Prostate gland (tissue), 2 donors: ENCODE measurements at regions not wholly inside any gene's neighbourhood (a gene's known extent, or its start where the extent isn't known, plus 50 kb on each side); places are given as distances from the start of the nearest gene placed in this dataset.
A peak's percentile ranks its signal among the peaks of the same experiment; 100 is the strongest.

Experiments
- DNase-seq: peaks from one replicate; pipeline ENCODE4 v3.0.0-alpha.2; 2019; ENCODE audit warnings: low spot score
- H3K27ac ChIP-seq, 2 donors: fragments of 200-600 bp; sonication (generic); 2 replicates each; pipeline ENCODE4 v1.5.1; 2017 to 2019
- H3K27me3 ChIP-seq: fragments of 200-600 bp; sonication (generic); replicated peaks from 2 replicates; pipeline ENCODE4 v1.5.1; 2019; ENCODE audit not compliant: insufficient read depth
- H3K36me3 ChIP-seq, 2 donors: fragments of 200-600 bp; sonication (generic); 1 replicate in 1 of 2; 2 replicates in 1 of 2; pipeline versions ENCODE4 v1.5.1 to v1.8.1; 2017 to 2019
- H3K4me1 ChIP-seq: fragments of 200-600 bp; sonication (generic); replicated peaks from 2 replicates; pipeline ENCODE4 v1.5.1; 2019
- H3K4me3 ChIP-seq, 2 donors: fragments of 200-600 bp; sonication (generic); 2 replicates each; pipeline ENCODE4 v1.5.1; 2017 to 2019
- H3K9me3 ChIP-seq: fragments of 200-600 bp; sonication (generic); 2 replicates; pipeline ENCODE4 v1.5.1; 2017
- CTCF ChIP-seq, 4 experiments: fragments of 200-600 bp in 2 of 4; fragments of 450-650 bp in 2 of 4; sonication (generic) in 2 of 4; IDR thresholded peaks; 1 replicate in 3 of 4; 2 replicates in 1 of 4; pipeline ENCODE4 v1.5.1; 2016 to 2019; ENCODE audit warnings: antibody characterized with exemption in 4 of 4, mild to moderate bottlenecking in 2 of 4, moderate library complexity in 2 of 4
- POLR2A ChIP-seq: fragments of 450-650 bp; IDR thresholded peaks from one replicate; pipeline ENCODE4 v1.6.1; 2016; ENCODE audit warnings: antibody characterized with exemption, mild to moderate bottlenecking
- POLR2AphosphoS5 ChIP-seq: sonication (generic); formaldehyde crosslinking; IDR thresholded peaks from one replicate; pipeline ENCODE4 v1.6.1; 2017; ENCODE audit warnings: antibody characterized with exemption
- WGBS: methylation state at CpG from one replicate; pipeline ENCODE4 v1.1.5; 2018; 5-methylcytosine and 5-hydroxymethylcytosine counted together
- intact Hi-C: fragments of 100-400 bp; cut with DNase I; formaldehyde crosslinking; loops from one replicate; pipeline ENCODE4 v1.14.2; 2022

GRCh38 chr6:44712353-44713111 lies 325.0 kb downstream of the CDC5L start:
- no peaks in the 10 kb centered on the region for H3K36me3 ChIP-seq
- no peak for DNase-seq
- intact Hi-C loops: no loop called here
- H3K9me3 ChIP-seq: no peaks in the 10 kb centered on the region
- no peak for TF ChIP-seq CTCF (IDR thresholded peaks at IDR 0.05)
- no peak for TF ChIP-seq POLR2A
- no peak for TF ChIP-seq POLR2AphosphoS5
- no peaks in the 10 kb centered on the region for H3K27me3 ChIP-seq
- H3K27ac ChIP-seq: peak overlapping the region in 1 of 2 donors; percentile 55
- WGBS: 82% methylated on average over 6 of the region's 6 CpGs
- peaks cover 2% of the 10 kb centered on the region for H3K4me1 ChIP-seq
- H3K4me3 ChIP-seq: no peak overlapping the region

GRCh38 chr6:44715188-44715587 lies 327.7 kb downstream of the CDC5L start:
- 73% methylated on average over 9 of the region's 9 CpGs for WGBS
- TF ChIP-seq POLR2AphosphoS5 (no peak), CTCF (IDR thresholded peaks at IDR 0.05) (no peak), POLR2A (no peak)
- no peaks in the 10 kb centered on the region for H3K27me3 ChIP-seq
- intact Hi-C loops: no loop called here
- H3K4me3 ChIP-seq: no peak overlapping the region
- no peak overlapping the region for H3K27ac ChIP-seq
- peaks cover 2% of the 10 kb centered on the region for H3K4me1 ChIP-seq
- H3K36me3 ChIP-seq: no peaks in the 10 kb centered on the region
- no peaks in the 10 kb centered on the region for H3K9me3 ChIP-seq
- no peak for DNase-seq

- H3K4me3 ChIP-seq: no peak overlapping the region
- intact Hi-C loops: no loop called here
- WGBS: 61% methylated on average over 6 of the region's 6 CpGs
- TF ChIP-seq CTCF (IDR thresholded peaks at IDR 0.05): no peak
- no peak for TF ChIP-seq POLR2AphosphoS5
- no peak for TF ChIP-seq POLR2A
- H3K36me3 ChIP-seq: no peaks in the 10 kb centered on the region
- H3K27ac ChIP-seq: no peak overlapping the region
- no peaks in the 10 kb centered on the region for H3K9me3 ChIP-seq
- DNase-seq: no peak
- H3K27me3 ChIP-seq: no peaks in the 10 kb centered on the region
- peaks cover 2% of the 10 kb centered on the region for H3K4me1 ChIP-seq
These were observed 328.4 kb downstream of the CDC5L start for GRCh38 chr6:44715925-44716324.

- intact Hi-C loops: no loop called here
- no peak overlapping the region for H3K4me3 ChIP-seq
- TF ChIP-seq CTCF (IDR thresholded peaks at IDR 0.05) (no peak), POLR2AphosphoS5 (no peak), POLR2A (no peak)
These were observed 329.9 kb downstream of the CDC5L start for GRCh38 chr6:44717431-44717830.

GRCh38 chr6:44721954-44722578 lies 334.6 kb downstream of the CDC5L start:
- H3K9me3 ChIP-seq: no peaks in the 10 kb centered on the region
- WGBS: 70% methylated on average over 2 of the region's 2 CpGs
- TF ChIP-seq POLR2AphosphoS5 (no peak), CTCF (IDR thresholded peaks at IDR 0.05) (no peak), POLR2A (no peak)
- H3K4me1 ChIP-seq: peaks cover 5% of the 10 kb centered on the region
- no peak overlapping the region for H3K4me3 ChIP-seq
- H3K36me3 ChIP-seq: no peaks in the 10 kb centered on the region
- no peaks in the 10 kb centered on the region for H3K27me3 ChIP-seq
- intact Hi-C loops: no loop called here
- peak overlapping the region in 1 of 2 donors; percentile 44 for H3K27ac ChIP-seq
- no peak for DNase-seq

More at GRCh38 chr6:44717431-44717830, 329.9 kb downstream of the CDC5L start:
- Histone ChIP-seq H3K27ac (no peak overlapping the region), H3K36me3 (no peaks in the 10 kb centered on the region), H3K4me1 (peaks cover 7% of the 10 kb centered on the region), H3K27me3 (no peaks in the 10 kb centered on the region), H3K9me3 (no peaks in the 10 kb centered on the region)
- WGBS: 100% methylated on average over 2 of the region's 2 CpGs
- no peak for DNase-seq
